ENCODE measurements at regions not wholly inside any gene's neighbourhood (a gene's known extent, or its start where the extent isn't known, plus 50 kb on each side); places are given as distances from the start of the nearest gene placed in this dataset.

DNA sequence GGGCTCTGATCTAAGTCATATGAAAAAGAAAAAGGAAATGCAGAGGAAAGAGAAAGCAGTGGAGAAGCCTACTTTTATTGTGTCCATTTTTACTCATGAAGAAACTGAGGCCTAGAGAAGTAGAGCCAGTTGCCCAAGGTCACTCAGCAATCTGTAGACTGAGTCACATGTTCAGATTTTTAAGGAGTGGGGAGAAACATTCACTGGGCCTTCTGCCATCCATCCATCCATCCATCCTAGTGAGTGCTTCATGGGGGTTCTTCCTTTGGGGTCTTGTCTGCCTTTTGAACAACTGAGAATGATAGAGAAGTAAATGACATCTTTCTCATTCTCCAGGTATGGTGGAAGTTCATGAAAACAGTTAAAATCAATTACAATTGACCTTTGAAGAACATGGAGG lies 233.6 kb upstream of the SRRM4 start:
- TF ChIP-seq EZH2 (IDR thresholded peaks at IDR 0.05; ENCODE audit: borderline replicate concordance, insufficient read depth, low read depth, low read length, poor library complexity, severe bottlenecking) = no peak
- TF ChIP-seq, protein P1, sequence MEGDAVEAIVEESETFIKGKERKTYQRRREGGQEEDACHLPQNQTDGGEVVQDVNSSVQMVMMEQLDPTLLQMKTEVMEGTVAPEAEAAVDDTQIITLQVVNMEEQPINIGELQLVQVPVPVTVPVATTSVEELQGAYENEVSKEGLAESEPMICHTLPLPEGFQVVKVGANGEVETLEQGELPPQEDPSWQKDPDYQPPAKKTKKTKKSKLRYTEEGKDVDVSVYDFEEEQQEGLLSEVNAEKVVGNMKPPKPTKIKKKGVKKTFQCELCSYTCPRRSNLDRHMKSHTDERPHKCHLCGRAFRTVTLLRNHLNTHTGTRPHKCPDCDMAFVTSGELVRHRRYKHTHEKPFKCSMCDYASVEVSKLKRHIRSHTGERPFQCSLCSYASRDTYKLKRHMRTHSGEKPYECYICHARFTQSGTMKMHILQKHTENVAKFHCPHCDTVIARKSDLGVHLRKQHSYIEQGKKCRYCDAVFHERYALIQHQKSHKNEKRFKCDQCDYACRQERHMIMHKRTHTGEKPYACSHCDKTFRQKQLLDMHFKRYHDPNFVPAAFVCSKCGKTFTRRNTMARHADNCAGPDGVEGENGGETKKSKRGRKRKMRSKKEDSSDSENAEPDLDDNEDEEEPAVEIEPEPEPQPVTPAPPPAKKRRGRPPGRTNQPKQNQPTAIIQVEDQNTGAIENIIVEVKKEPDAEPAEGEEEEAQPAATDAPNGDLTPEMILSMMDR (IDR thresholded peaks at IDR 0.05) = no peak
